ENCODE measurements at regions not wholly inside any gene's neighbourhood (a gene's known extent, or its start where the extent isn't known, plus 50 kb on each side); places are given as distances from the start of the nearest gene placed in this dataset.

DNA sequence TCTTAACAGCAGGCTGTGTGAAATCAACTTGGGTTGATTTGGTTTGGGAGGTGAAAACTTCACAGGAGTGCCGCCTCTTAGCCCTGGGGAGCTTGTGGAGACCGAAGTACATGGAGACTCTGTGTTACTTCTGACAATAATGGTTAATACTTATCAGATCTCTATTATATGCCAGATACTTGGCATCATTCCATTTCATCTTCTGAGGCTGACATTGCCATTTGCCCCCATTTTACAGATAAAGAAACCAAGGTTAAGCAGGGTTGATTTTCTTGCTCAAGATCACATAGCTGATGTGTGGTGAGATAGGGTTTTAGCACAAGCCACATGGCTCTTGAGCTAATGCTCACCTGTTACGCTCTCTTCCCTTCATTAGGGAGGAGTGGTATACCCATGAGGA is 150.6 kb upstream of the FAM13C start:
- DNase-seq (ENCODE audit: low read depth), result no peak
- TF ChIP-seq, protein P1, sequence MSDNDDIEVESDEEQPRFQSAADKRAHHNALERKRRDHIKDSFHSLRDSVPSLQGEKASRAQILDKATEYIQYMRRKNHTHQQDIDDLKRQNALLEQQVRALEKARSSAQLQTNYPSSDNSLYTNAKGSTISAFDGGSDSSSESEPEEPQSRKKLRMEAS (IDR thresholded peaks at IDR 0.05; ENCODE audit: low read depth, low read length), result no peak
- TF ChIP-seq MYC (IDR thresholded peaks at IDR 0.05; ENCODE audit: low read depth, low read length), result no peak
- no peak for TF ChIP-seq POLR2A (IDR thresholded peaks at IDR 0.05; ENCODE audit: extremely low read depth, insufficient read length)
- TF ChIP-seq, protein P2, sequence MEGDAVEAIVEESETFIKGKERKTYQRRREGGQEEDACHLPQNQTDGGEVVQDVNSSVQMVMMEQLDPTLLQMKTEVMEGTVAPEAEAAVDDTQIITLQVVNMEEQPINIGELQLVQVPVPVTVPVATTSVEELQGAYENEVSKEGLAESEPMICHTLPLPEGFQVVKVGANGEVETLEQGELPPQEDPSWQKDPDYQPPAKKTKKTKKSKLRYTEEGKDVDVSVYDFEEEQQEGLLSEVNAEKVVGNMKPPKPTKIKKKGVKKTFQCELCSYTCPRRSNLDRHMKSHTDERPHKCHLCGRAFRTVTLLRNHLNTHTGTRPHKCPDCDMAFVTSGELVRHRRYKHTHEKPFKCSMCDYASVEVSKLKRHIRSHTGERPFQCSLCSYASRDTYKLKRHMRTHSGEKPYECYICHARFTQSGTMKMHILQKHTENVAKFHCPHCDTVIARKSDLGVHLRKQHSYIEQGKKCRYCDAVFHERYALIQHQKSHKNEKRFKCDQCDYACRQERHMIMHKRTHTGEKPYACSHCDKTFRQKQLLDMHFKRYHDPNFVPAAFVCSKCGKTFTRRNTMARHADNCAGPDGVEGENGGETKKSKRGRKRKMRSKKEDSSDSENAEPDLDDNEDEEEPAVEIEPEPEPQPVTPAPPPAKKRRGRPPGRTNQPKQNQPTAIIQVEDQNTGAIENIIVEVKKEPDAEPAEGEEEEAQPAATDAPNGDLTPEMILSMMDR (IDR thresholded peaks at IDR 0.05; ENCODE audit: low read depth, low read length), result no peak
- no peak overlapping the region for H3K4me3 ChIP-seq (ENCODE audit: low read depth, low read length)

DNA sequence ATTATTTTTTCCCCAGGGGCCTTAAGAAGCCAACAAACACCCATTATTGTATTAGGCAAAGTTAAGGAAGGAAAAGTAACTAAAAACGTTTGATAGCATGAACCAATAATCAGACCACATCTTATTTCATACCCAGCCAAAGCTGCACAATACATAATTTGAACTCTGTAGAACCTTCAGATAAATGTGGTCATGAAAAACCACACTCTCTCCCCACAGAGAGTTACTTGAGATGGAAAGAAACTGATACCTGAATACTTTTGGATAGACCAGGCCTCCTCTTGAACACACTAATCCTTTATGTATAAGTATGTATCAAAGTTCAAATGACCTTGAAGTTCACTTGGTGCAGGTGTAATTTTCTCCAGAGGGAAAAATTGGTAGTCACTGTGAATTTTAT is 146.6 kb upstream of the FAM13C start:
- no peak for DNase-seq (ENCODE audit: low read depth)
- TF ChIP-seq, protein P1 (IDR thresholded peaks at IDR 0.05; ENCODE audit: low read depth, low read length), result no peak
- TF ChIP-seq MYC (IDR thresholded peaks at IDR 0.05; ENCODE audit: low read depth, low read length) (no peak), POLR2A (IDR thresholded peaks at IDR 0.05; ENCODE audit: extremely low read depth, insufficient read length) (no peak)
- TF ChIP-seq, protein P2 (IDR thresholded peaks at IDR 0.05; ENCODE audit: low read depth, low read length), result no peak
- H3K4me3 ChIP-seq (ENCODE audit: low read depth, low read length), result no peak overlapping the region

DNA sequence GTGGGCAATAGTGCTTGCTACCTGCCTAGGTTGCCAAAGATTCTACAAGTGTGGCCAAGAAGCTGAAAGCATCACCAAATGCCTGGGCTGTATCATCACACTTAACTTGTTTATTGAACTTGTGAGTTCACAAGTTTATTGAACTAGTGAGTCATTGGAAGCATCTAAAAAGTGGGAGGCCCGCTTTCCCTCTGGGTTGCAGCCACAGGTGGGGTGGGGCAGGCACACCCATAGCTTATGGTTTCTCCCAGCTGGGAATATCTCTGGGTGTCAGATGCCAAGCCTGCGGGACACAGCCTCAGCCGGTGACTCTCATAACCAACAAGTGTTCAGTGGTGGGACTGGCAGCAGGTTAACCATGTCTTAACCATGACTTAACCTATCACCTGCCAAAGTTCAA is 145.9 kb upstream of the FAM13C start:
- no peak for TF ChIP-seq MYC (IDR thresholded peaks at IDR 0.05; ENCODE audit: low read depth, low read length)
- TF ChIP-seq, protein P1 (IDR thresholded peaks at IDR 0.05; ENCODE audit: low read depth, low read length), result no peak
- TF ChIP-seq, protein P2 (IDR thresholded peaks at IDR 0.05; ENCODE audit: low read depth, low read length), result no peak
- no peak for TF ChIP-seq POLR2A (IDR thresholded peaks at IDR 0.05; ENCODE audit: extremely low read depth, insufficient read length)

DNA sequence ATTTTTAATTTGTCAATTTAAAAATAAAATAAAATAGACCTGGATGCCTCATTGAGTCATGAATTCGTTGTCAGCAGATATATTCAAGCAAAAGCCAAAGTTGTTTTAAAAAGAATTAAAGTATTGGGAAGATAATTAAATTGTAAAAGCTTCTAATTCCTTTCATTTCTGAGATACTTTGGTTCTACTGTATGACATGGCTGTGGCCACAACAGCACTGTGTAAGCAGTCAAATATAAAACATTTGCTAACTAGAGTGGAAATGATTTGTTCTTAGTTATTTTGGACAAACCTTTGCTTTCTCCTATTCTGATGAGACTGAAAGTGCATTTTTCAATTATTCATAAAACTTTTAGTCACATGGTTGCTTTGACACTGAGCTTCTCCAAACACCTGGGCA is 143.6 kb upstream of the FAM13C start:
- H3K4me3 ChIP-seq (ENCODE audit: low read depth, low read length), result no peak overlapping the region
- TF ChIP-seq, protein P2 (IDR thresholded peaks at IDR 0.05; ENCODE audit: low read depth, low read length), result no peak
- no peak for TF ChIP-seq POLR2A (IDR thresholded peaks at IDR 0.05; ENCODE audit: extremely low read depth, insufficient read length)
- TF ChIP-seq, protein P1 (IDR thresholded peaks at IDR 0.05; ENCODE audit: low read depth, low read length), result no peak
- TF ChIP-seq MYC (IDR thresholded peaks at IDR 0.05; ENCODE audit: low read depth, low read length), result no peak
- DNase-seq (ENCODE audit: low read depth), result no peak

More for the DNA sequence above, 145.9 kb upstream of the FAM13C start:
- H3K4me3 ChIP-seq (ENCODE audit: low read depth, low read length), result no peak overlapping the region
- no peak for DNase-seq (ENCODE audit: low read depth)

DNA sequence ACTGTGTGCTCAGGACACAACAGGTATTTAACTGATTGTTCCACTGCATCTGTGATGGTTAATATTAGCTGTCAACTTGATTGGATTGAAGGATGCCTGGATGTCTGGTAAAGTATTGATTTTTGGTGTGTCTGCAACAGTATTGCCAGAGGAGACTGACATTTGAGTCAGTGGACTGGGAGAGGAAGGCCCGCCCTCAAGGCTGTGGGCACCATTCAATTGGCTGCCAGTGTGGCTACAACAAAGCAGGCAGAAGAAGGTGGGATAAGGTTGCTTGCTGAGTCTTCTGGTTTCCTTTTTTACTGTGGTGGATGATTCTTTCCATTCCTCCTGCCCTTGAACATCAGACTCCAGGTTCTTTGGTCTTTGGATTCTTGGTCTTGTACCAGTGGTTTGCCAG is 137.1 kb upstream of the FAM13C start:
- H3K4me3 ChIP-seq (ENCODE audit: low read depth, low read length), result no peak overlapping the region
- no peak for TF ChIP-seq MYC (IDR thresholded peaks at IDR 0.05; ENCODE audit: low read depth, low read length)
- TF ChIP-seq, protein P2 (IDR thresholded peaks at IDR 0.05; ENCODE audit: low read depth, low read length), result no peak
- no peak for TF ChIP-seq POLR2A (IDR thresholded peaks at IDR 0.05; ENCODE audit: extremely low read depth, insufficient read length)
- TF ChIP-seq, protein P1 (IDR thresholded peaks at IDR 0.05; ENCODE audit: low read depth, low read length), result no peak
- no peak for DNase-seq (ENCODE audit: low read depth)

DNA sequence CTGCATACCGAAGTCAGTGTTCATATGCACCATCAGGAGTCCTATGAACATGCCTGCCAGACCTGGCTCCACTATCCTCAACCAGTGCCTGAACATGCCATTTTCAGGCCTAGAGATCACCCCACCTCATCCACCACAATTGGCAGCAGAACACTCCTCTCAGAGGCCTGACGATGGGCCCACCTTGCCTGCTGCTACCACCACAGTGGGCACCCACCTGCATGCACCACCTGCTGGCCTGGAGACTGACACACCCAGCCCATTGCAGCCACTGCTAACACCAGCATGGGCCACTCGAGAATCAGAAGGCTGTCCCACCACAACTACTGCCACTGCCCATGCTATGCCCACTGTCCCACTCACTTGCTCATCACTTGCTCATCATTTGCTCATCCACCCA is 130.7 kb upstream of the FAM13C start:
- TF ChIP-seq, protein P2 (IDR thresholded peaks at IDR 0.05; ENCODE audit: low read depth, low read length), result no peak
- no peak for TF ChIP-seq POLR2A (IDR thresholded peaks at IDR 0.05; ENCODE audit: extremely low read depth, insufficient read length)
- TF ChIP-seq MYC (IDR thresholded peaks at IDR 0.05; ENCODE audit: low read depth, low read length), result no peak
- TF ChIP-seq, protein P1 (IDR thresholded peaks at IDR 0.05; ENCODE audit: low read depth, low read length), result no peak
- DNase-seq (ENCODE audit: low read depth), result no peak
- H3K4me3 ChIP-seq (ENCODE audit: low read depth, low read length), result no peak overlapping the region

Measured in NB4 (cell line).